ENCODE measurements at regions not wholly inside any gene's neighbourhood (a gene's known extent, or its start where the extent isn't known, plus 50 kb on each side); places are given as distances from the start of the nearest gene placed in this dataset.

- DNase-seq (ENCODE audit: low spot score) = no peak
- no peak for TF ChIP-seq CTCF (IDR thresholded peaks at IDR 0.05; ENCODE audit: extremely low read depth, insufficient read depth, missing control alignments)
- in situ Hi-C loops (cut with MboI; ENCODE audit: low pct_unique_long_range_greater_than_20kb, low sequenced_read_pairs, unreplicated experiment) = no loop called here
These were observed 2182.7 kb upstream of the PIK3C3 start for GRCh38 chr18:39772155-39772919.

GRCh38 chr18:39770399-39770798, 2184.6 kb upstream of the PIK3C3 start:
- DNase-seq (ENCODE audit: low spot score) = no peak
- in situ Hi-C loops (cut with MboI; ENCODE audit: low pct_unique_long_range_greater_than_20kb, low sequenced_read_pairs, unreplicated experiment) = no loop called here
- no peak for TF ChIP-seq CTCF (IDR thresholded peaks at IDR 0.05; ENCODE audit: extremely low read depth, insufficient read depth, missing control alignments)

- DNase-seq (ENCODE audit: low spot score) = no peak
- no peak for TF ChIP-seq CTCF (IDR thresholded peaks at IDR 0.05; ENCODE audit: extremely low read depth, insufficient read depth, missing control alignments)
- in situ Hi-C loops (cut with MboI; ENCODE audit: low pct_unique_long_range_greater_than_20kb, low sequenced_read_pairs, unreplicated experiment) = no loop called here
These were observed 2190.2 kb upstream of the PIK3C3 start for GRCh38 chr18:39764873-39765272.

- no peak for TF ChIP-seq CTCF (IDR thresholded peaks at IDR 0.05; ENCODE audit: extremely low read depth, insufficient read depth, missing control alignments)
These were observed 2193.8 kb upstream of the PIK3C3 start for GRCh38 chr18:39761273-39761672.

GRCh38 chr18:39759926-39760325, 2194.3 kb upstream of the CELF4 start:
- in situ Hi-C loops (cut with MboI; ENCODE audit: low pct_unique_long_range_greater_than_20kb, low sequenced_read_pairs, unreplicated experiment) = no loop called here
- DNase-seq (ENCODE audit: low spot score) = no peak
- TF ChIP-seq CTCF (IDR thresholded peaks at IDR 0.05; ENCODE audit: extremely low read depth, insufficient read depth, missing control alignments) = no peak

More at GRCh38 chr18:39761273-39761672, 2193.8 kb upstream of the PIK3C3 start:
- in situ Hi-C loops (cut with MboI; ENCODE audit: low pct_unique_long_range_greater_than_20kb, low sequenced_read_pairs, unreplicated experiment) = no loop called here
- no peak for DNase-seq (ENCODE audit: low spot score)

- in situ Hi-C loops (cut with MboI; ENCODE audit: low pct_unique_long_range_greater_than_20kb, low sequenced_read_pairs, unreplicated experiment) = no loop called here
- no peak for DNase-seq (ENCODE audit: low spot score)
- no peak for TF ChIP-seq CTCF (IDR thresholded peaks at IDR 0.05; ENCODE audit: extremely low read depth, insufficient read depth, missing control alignments)
These were observed 2187.6 kb upstream of the CELF4 start for GRCh38 chr18:39753178-39753577.
